Neural progenitor cell (in vitro differentiated cells): ENCODE measurements at regions not wholly inside any gene's neighbourhood (a gene's known extent, or its start where the extent isn't known, plus 50 kb on each side); places are given as distances from the start of the nearest gene placed in this dataset.

Source experiments
- DNase-seq: peaks from one replicate; pipeline ENCODE4 v3.0.0-alpha.2; 2016; ENCODE audit warnings: low spot score
- H2AFZ ChIP-seq: fragments of 200-600 bp; sonication (generic); replicated peaks from 2 replicates; pipeline ENCODE4 v1.6.1; 2016; ENCODE audit warnings: antibody characterized with exemption
- H3F3A ChIP-seq: fragments of 200-600 bp; sonication (generic); 2 replicates; pipeline ENCODE4 v1.6.1; 2016; ENCODE audit warnings: antibody characterized with exemption, low read depth
- H3K27ac ChIP-seq: fragments of 200-600 bp; sonication (generic); 2 replicates; pipeline ENCODE4 v1.5.1; 2016; ENCODE audit warnings: mild to moderate bottlenecking
- H3K27me3 ChIP-seq: fragments of 200-600 bp; sonication (generic); 2 replicates; pipeline ENCODE4 v1.6.1; 2016; ENCODE audit warnings: mild to moderate bottlenecking, moderate library complexity
- H3K36me3 ChIP-seq: fragments of 200-600 bp; sonication (generic); 2 replicates; pipeline ENCODE4 v1.5.1; 2016
- H3K4me1 ChIP-seq: fragments of 200-600 bp; sonication (generic); 2 replicates; pipeline ENCODE4 v1.6.1; 2016; ENCODE audit warnings: mixed run types
- H3K4me2 ChIP-seq: fragments of 200-600 bp; sonication (generic); 2 replicates; pipeline ENCODE4 v1.6.1; 2016
- H3K4me3 ChIP-seq: fragments of 200-600 bp; sonication (generic); 2 replicates; pipeline ENCODE4 v1.5.1; 2016
- H3K79me2 ChIP-seq: fragments of 200-600 bp; sonication (generic); 2 replicates; pipeline ENCODE4 v1.6.1; 2016; ENCODE audit warnings: low read depth
- H3K9ac ChIP-seq: fragments of 200-600 bp; sonication (generic); 2 replicates; pipeline ENCODE4 v1.6.1; 2016
- H3K9me3 ChIP-seq: fragments of 200-600 bp; sonication (generic); 2 replicates; pipeline ENCODE4 v1.5.1; 2016; ENCODE audit warnings: low read depth
- H4K20me1 ChIP-seq: fragments of 200-600 bp; sonication (generic); 2 replicates; pipeline ENCODE4 v1.6.1; 2016; ENCODE audit warnings: low read depth
- H3K27ac Mint-ChIP-seq: 3 replicates; pipeline ENCODE4 v1.8.0; 2021; ENCODE audit warnings: mixed read lengths
- H3K27me3 Mint-ChIP-seq: 2 replicates; pipeline ENCODE4 v1.8.0; 2022; ENCODE audit warnings: low read depth, mild to moderate bottlenecking, inconsistent platforms, moderate library complexity, mixed read lengths; ENCODE audit not compliant: insufficient read depth
- H3K36me3 Mint-ChIP-seq: 3 replicates; pipeline ENCODE4 v1.8.0; 2021; ENCODE audit warnings: mixed read lengths
- H3K4me1 Mint-ChIP-seq: 3 replicates; pipeline ENCODE4 v1.8.0; 2021; ENCODE audit warnings: mixed read lengths
- H3K4me3 Mint-ChIP-seq: 3 replicates; pipeline ENCODE4 v1.8.0; 2021; ENCODE audit warnings: mild to moderate bottlenecking, moderate library complexity, mixed read lengths
- H3K9me3 Mint-ChIP-seq: 3 replicates; pipeline ENCODE4 v1.8.0; 2020; ENCODE audit warnings: mixed read lengths
- EZH2 ChIP-seq: fragments of 200-600 bp; sonication (generic); IDR thresholded peaks from 2 replicates; pipeline ENCODE4 v1.6.1; 2017; ENCODE audit warnings: antibody characterized with exemption, mild to moderate bottlenecking, moderate library complexity
- EZH2phosphoT487 ChIP-seq: fragments of 200-600 bp; sonication (generic); IDR thresholded peaks from 2 replicates; pipeline ENCODE4 v1.6.1; 2017; ENCODE audit warnings: antibody characterized with exemption
- TF ChIP-seq, protein P1 (sequence below): fragments of 200-600 bp; sonication (generic); IDR thresholded peaks from 2 replicates; pipeline ENCODE4 v1.5.1; 2017; ENCODE audit warnings: antibody characterized with exemption, mild to moderate bottlenecking

DNA sequence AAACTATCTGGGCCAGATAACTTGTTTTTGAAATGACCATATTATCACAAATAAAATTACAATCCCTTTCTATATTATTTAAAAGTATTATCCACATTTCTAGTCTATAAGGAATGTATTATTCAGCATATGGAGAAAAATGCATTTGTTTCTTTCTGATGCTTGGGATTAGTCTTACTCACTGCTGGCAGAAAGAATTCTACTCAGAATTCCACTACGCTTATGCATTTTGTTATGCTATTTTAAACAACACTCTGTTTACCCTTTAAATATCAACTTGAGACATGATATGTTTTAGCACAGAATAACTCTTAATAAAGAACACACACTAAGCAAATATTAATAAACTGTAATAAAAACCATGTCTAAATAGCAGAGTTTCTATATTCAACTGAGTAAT is 77.6 kb upstream of the ANO3 start:
- H3K9me3 Mint-ChIP-seq, result no peaks in the 10 kb centered on the region
- H2AFZ ChIP-seq, result no peak overlapping the region
- H3K4me3 ChIP-seq, result no peak overlapping the region
- TF ChIP-seq, protein P1, sequence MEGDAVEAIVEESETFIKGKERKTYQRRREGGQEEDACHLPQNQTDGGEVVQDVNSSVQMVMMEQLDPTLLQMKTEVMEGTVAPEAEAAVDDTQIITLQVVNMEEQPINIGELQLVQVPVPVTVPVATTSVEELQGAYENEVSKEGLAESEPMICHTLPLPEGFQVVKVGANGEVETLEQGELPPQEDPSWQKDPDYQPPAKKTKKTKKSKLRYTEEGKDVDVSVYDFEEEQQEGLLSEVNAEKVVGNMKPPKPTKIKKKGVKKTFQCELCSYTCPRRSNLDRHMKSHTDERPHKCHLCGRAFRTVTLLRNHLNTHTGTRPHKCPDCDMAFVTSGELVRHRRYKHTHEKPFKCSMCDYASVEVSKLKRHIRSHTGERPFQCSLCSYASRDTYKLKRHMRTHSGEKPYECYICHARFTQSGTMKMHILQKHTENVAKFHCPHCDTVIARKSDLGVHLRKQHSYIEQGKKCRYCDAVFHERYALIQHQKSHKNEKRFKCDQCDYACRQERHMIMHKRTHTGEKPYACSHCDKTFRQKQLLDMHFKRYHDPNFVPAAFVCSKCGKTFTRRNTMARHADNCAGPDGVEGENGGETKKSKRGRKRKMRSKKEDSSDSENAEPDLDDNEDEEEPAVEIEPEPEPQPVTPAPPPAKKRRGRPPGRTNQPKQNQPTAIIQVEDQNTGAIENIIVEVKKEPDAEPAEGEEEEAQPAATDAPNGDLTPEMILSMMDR, result no peak
- TF ChIP-seq EZH2 (no peak), EZH2phosphoT487 (no peak)
- no peak overlapping the region for H3K4me2 ChIP-seq
- H3K27ac ChIP-seq, result no peak overlapping the region
- no peak overlapping the region for H3K9ac ChIP-seq
- no peak overlapping the region for H3K27ac Mint-ChIP-seq
- no peaks in the 10 kb centered on the region for H3K36me3 ChIP-seq
- H3K79me2 ChIP-seq, result no peaks in the 10 kb centered on the region
- no peak overlapping the region for H3K4me3 Mint-ChIP-seq
- DNase-seq, result no peak
- no peaks in the 10 kb centered on the region for H3K4me1 Mint-ChIP-seq
- no peaks in the 10 kb centered on the region for H3K27me3 Mint-ChIP-seq
- no peaks in the 10 kb centered on the region for H3K4me1 ChIP-seq
- no peaks in the 10 kb centered on the region for H3K9me3 ChIP-seq
- no peaks in the 10 kb centered on the region for H4K20me1 ChIP-seq
- no peaks in the 10 kb centered on the region for H3F3A ChIP-seq
- no peaks in the 10 kb centered on the region for H3K27me3 ChIP-seq
- H3K36me3 Mint-ChIP-seq, result no peaks in the 10 kb centered on the region

DNA sequence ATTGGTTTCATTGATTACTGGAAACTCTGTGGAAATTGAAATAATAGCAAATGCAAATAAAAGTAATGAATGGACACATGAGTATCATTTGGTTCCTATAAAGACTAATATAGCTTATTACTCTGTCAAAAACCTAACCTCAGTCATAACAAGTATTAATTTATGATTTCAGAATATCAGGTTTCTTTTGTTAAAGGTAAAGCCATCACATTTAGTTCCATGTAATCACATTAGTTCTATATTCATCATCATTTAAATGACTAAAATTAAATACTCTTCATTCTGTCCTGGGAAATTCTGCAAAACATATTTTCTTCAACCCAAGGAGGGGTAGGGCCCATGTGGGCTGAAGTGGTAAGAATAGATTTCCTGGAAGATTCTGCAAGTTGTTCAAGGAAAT is 68.2 kb upstream of the ANO3 start:
- H3F3A ChIP-seq, result no peaks in the 10 kb centered on the region
- peaks cover 2% of the 10 kb centered on the region for H3K27me3 Mint-ChIP-seq
- no peaks in the 10 kb centered on the region for H3K9me3 ChIP-seq
- DNase-seq, result no peak
- H2AFZ ChIP-seq, result no peak overlapping the region
- peaks cover 2% of the 10 kb centered on the region for H3K9me3 Mint-ChIP-seq
- no peaks in the 10 kb centered on the region for H3K36me3 ChIP-seq
- H3K27me3 ChIP-seq, result no peaks in the 10 kb centered on the region
- H3K36me3 Mint-ChIP-seq, result no peaks in the 10 kb centered on the region
- H3K4me2 ChIP-seq, result no peak overlapping the region
- H3K4me3 Mint-ChIP-seq, result no peak overlapping the region
- no peak overlapping the region for H3K27ac Mint-ChIP-seq
- H4K20me1 ChIP-seq, result no peaks in the 10 kb centered on the region
- no peak overlapping the region for H3K4me3 ChIP-seq
- no peak overlapping the region for H3K27ac ChIP-seq
- no peaks in the 10 kb centered on the region for H3K79me2 ChIP-seq
- TF ChIP-seq, protein P1, result no peak
- TF ChIP-seq EZH2phosphoT487, result no peak
- no peak for TF ChIP-seq EZH2
- H3K4me1 Mint-ChIP-seq, result no peaks in the 10 kb centered on the region
- H3K4me1 ChIP-seq, result no peaks in the 10 kb centered on the region
- no peak overlapping the region for H3K9ac ChIP-seq

DNA sequence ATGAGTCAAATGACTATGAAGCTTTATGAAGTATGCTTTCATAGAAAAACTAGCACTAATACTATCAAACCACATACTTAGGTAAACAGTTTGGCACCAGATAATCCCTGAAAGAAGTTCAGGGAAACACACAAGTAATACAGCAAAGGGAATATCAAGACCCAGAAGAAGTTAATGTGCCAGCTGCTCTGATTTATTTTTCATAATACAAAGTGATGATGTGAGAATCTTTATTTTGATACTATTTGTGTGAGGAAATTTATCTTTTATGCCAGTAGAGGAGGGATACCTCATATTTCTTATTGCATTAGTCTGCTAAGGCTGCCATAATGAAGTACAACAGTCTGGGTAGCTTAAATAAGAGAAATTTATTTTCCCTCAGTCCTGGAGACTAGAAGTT is 67.7 kb upstream of the ANO3 start:
- peaks cover 5% of the 10 kb centered on the region for H3K27me3 Mint-ChIP-seq

More for the DNA sequence above, 67.7 kb upstream of the ANO3 start:
- no peak overlapping the region for H3K9ac ChIP-seq
- no peaks in the 10 kb centered on the region for H3K4me1 Mint-ChIP-seq
- DNase-seq, result no peak
- H3K27ac Mint-ChIP-seq, result no peak overlapping the region
- H3K4me3 ChIP-seq, result no peak overlapping the region
- peaks cover 2% of the 10 kb centered on the region for H3K9me3 Mint-ChIP-seq
- TF ChIP-seq, protein P1, result no peak
- no peak for TF ChIP-seq EZH2phosphoT487
- no peaks in the 10 kb centered on the region for H3K36me3 Mint-ChIP-seq
- no peak overlapping the region for H2AFZ ChIP-seq
- H3K27ac ChIP-seq, result no peak overlapping the region
- H3K4me3 Mint-ChIP-seq, result no peak overlapping the region
- no peaks in the 10 kb centered on the region for H3K4me1 ChIP-seq
- no peaks in the 10 kb centered on the region for H3F3A ChIP-seq
- no peaks in the 10 kb centered on the region for H3K27me3 ChIP-seq
- H4K20me1 ChIP-seq, result no peaks in the 10 kb centered on the region
- H3K79me2 ChIP-seq, result no peaks in the 10 kb centered on the region
- H3K36me3 ChIP-seq, result no peaks in the 10 kb centered on the region
- H3K4me2 ChIP-seq, result no peak overlapping the region
- no peaks in the 10 kb centered on the region for H3K9me3 ChIP-seq
